ENCODE measurements at regions not wholly inside any gene's neighbourhood (a gene's known extent, or its start where the extent isn't known, plus 50 kb on each side); places are given as distances from the start of the nearest gene placed in this dataset.

DNA sequence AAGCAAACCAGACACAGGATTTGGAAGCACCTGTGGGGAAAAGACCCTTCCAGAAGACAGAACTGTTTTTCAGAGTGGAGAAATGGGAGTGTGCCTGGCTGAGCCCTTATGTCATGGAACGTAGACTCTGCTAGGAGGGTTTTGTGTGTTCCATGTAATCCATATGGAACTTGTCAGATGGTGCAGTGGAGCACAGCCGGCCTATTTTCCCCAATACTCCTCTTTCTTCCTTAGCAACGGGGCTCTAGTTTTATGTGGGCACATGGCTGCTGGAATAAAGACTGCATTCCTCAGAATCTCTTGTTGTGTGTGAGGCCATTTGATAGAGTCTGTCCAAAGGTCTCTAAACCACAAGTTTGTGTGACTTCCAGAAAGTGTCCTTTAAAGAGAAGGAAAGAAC is 284.0 kb downstream of the DRD1 start:
- Mint-ChIP-seq H3K36me3 (no peaks in the 10 kb centered on the region), H3K9me3 (no peaks in the 10 kb centered on the region), H3K27me3 (no peaks in the 10 kb centered on the region), H3K4me1 (no peaks in the 10 kb centered on the region), H3K27ac (no peak overlapping the region), H3K4me3 (no peak overlapping the region)
- no peak for ATAC-seq

DNA sequence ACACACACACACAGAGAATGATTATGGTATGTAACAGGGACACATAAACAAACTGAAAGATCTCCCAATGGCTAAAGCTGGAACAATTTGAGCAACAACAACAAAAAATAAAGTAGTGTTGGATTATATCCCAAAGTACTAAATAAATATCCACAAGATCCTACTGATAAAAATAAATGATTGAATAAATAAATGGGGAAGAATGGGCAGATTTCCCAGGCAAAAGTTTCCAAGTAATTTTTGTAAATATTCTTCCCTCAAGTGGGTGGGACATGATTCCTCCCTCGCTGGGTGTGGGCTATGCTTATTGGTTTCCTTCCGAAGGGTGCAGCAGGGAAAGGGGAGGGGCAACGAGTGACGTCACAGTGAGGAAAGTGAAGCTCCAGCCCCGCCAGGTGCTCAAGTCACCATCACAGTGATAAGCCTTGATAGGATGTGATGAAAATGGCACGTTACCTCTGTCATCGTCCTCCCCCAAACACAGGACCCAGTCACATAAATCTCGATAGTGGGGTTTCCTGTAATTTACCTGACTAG is 295.3 kb downstream of the DRD1 start:
- Mint-ChIP-seq H3K4me1 (no peaks in the 10 kb centered on the region), H3K9me3 (peaks cover 20% of the 10 kb centered on the region), H3K4me3 (no peak overlapping the region), H3K36me3 (no peaks in the 10 kb centered on the region), H3K27ac (no peak overlapping the region), H3K27me3 (no peaks in the 10 kb centered on the region)
- no peak for ATAC-seq

DNA sequence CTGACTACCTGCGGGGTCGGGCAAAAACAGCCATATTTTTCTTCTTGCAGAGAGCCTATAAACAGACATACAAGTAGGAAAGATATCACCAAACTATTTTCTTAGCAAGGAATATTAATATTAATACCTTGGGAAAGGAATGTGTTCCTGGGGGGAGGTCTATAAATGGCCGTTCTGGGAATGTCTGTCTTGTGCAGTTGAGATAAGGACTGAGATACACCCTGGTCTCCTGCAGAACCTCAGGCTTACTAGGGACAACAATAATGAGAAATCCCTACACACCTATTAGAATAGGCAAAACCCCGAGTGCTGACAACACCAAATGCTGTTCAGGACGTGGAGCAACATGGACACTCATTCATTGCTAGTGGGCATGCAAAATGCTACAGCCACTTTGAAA is 297.2 kb downstream of the DRD1 start:
- Mint-ChIP-seq H3K27ac (no peak overlapping the region), H3K27me3 (no peaks in the 10 kb centered on the region)
- no peak for ATAC-seq

DNA sequence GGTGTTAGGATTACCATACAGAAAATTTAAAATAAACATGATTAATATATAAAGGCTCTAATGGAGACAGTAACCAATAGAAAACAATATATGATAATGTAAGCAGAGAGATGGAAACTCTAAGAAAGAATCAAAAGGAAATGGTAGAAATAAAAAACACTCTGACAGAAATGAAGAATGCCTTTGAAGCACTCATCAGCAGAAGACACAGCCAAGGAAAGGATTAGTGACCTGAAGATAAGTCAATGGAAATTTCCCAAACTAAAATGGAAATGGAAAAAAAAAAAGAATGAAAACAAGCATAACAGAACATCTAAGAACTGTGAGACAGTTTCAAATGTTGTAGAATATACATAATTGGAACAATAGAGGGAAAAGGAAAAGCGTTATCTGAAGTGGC is 302.6 kb downstream of the DRD1 start:
- no peak overlapping the region for H3K4me3 Mint-ChIP-seq
- no peak for ATAC-seq
- peaks cover 17% of the 10 kb centered on the region for H3K9me3 Mint-ChIP-seq
- H3K4me1 Mint-ChIP-seq, result no peaks in the 10 kb centered on the region
- no peaks in the 10 kb centered on the region for H3K27me3 Mint-ChIP-seq
- H3K36me3 Mint-ChIP-seq, result no peaks in the 10 kb centered on the region
- no peak overlapping the region for H3K27ac Mint-ChIP-seq

More for the DNA sequence above, 297.2 kb downstream of the DRD1 start:
- Mint-ChIP-seq H3K9me3 (peaks cover 14% of the 10 kb centered on the region), H3K36me3 (no peaks in the 10 kb centered on the region), H3K4me3 (no peak overlapping the region), H3K4me1 (no peaks in the 10 kb centered on the region)

DNA sequence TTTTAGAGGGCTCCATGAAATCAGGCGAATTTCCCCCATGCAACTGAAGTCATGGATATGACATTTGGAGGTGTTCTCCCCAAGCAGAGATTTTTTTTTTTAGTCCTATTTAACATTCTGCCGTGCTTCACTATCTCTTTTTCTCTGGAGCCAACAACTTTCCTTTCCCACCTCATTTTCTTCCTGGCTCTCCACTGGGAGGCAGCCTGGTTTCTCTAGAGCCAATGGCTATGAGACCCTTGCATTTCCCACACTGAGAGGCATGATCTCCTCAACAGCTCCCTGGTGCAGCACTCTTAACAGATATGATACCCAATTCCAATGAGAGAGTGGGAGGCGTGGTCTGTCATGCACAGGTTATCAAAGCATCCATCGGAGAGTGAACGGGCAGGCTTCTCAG is 310.8 kb downstream of the DRD1 start:
- Mint-ChIP-seq H3K36me3 (no peaks in the 10 kb centered on the region), H3K9me3 (peaks cover 7% of the 10 kb centered on the region), H3K4me1 (no peaks in the 10 kb centered on the region), H3K4me3 (no peak overlapping the region), H3K27me3 (no peaks in the 10 kb centered on the region), H3K27ac (no peak overlapping the region)
- ATAC-seq, result no peak

DNA sequence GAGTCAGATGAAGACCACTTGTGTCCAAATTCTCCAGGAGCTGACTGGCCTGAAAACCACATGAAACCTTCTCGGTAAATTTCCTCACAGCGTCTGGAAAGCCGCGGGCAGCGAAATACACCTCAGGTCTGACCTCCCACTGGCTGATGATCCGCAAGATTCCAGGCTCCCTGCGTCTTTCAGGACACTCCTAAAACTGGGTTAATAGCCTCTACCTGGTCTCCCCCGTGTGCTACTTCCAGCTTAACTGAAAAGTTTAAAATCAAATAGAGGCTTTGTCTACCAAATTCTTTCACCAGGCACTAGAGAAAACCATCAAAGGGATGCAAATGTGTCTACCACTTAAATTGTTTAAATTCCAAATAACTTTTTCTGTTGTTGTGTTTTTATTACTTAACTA is 312.6 kb downstream of the DRD1 start:
- Mint-ChIP-seq H3K4me3 (no peak overlapping the region), H3K27me3 (no peaks in the 10 kb centered on the region), H3K27ac (no peak overlapping the region), H3K4me1 (no peaks in the 10 kb centered on the region), H3K9me3 (peaks cover 7% of the 10 kb centered on the region), H3K36me3 (no peaks in the 10 kb centered on the region)
- ATAC-seq, result no peak

DNA sequence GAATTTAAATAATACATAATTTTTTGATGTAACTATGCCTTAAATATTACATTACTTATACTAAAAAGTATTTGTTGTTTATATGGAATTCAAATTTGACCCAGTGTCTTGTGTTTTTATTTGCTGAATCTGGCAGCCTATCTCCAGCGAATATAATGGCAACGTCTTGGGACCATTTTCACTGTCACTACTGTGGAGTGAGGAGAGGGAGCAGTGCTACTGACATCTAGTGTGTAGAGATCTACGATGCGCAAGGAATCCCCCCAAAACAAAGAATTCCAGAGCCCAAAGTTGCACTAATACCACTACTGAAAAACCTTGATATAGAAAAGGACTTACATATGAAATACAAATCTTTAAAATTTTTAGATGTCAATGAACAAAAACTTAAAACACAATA is 314.4 kb downstream of the DRD1 start:
- ATAC-seq, result no peak
- Mint-ChIP-seq H3K27ac (no peak overlapping the region), H3K9me3 (peaks cover 4% of the 10 kb centered on the region), H3K36me3 (no peaks in the 10 kb centered on the region), H3K27me3 (no peaks in the 10 kb centered on the region), H3K4me1 (no peaks in the 10 kb centered on the region), H3K4me3 (no peak overlapping the region)

DNA sequence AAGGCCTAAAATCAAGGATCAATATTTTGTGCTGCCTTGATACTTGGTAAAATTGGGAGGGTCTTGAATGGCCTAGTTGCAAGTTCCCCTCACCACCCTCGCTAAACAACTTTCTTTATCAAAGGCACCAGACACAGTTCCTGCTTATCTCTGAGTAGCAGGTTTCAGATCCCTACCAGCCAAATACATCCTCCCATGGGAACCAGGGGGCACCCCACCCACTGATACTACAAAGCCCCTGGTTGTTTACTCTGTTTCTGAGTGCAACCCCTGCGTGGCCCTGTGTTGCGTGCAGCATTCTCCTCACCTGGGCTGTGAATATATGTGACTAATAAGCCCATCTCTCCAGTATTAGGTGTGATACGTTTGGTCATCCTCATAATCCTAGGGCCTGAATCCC is 314.9 kb downstream of the DRD1 start:
- H3K4me3 Mint-ChIP-seq, result no peak overlapping the region
- H3K27me3 Mint-ChIP-seq, result no peaks in the 10 kb centered on the region
- H3K27ac Mint-ChIP-seq, result no peak overlapping the region
- no peak for ATAC-seq
- no peaks in the 10 kb centered on the region for H3K36me3 Mint-ChIP-seq
- peaks cover 4% of the 10 kb centered on the region for H3K9me3 Mint-ChIP-seq
- no peaks in the 10 kb centered on the region for H3K4me1 Mint-ChIP-seq

DNA sequence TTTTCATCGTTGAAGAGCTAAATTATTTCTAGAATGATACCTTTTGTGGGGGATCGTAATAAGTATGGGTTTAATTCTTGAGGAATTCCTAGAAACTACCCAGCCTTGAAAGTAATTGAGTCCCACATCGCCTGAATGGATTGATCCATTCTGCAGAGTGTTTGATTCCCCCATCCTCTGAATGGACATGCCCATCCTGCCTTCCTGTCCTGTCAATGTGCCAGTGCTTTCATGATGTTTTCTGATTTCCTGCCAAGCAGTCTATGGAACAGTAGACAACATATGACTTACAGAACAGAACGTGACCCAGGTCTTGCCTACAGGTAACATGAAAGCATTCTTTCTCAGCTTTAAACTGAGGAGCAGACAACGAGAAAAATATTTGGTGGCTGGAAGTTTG is 319.2 kb downstream of the DRD1 start:
- Mint-ChIP-seq H3K36me3 (no peaks in the 10 kb centered on the region), H3K9me3 (peaks cover 3% of the 10 kb centered on the region), H3K4me1 (no peaks in the 10 kb centered on the region), H3K4me3 (no peak overlapping the region), H3K27me3 (no peaks in the 10 kb centered on the region), H3K27ac (no peak overlapping the region)
- ATAC-seq, result no peak

DNA sequence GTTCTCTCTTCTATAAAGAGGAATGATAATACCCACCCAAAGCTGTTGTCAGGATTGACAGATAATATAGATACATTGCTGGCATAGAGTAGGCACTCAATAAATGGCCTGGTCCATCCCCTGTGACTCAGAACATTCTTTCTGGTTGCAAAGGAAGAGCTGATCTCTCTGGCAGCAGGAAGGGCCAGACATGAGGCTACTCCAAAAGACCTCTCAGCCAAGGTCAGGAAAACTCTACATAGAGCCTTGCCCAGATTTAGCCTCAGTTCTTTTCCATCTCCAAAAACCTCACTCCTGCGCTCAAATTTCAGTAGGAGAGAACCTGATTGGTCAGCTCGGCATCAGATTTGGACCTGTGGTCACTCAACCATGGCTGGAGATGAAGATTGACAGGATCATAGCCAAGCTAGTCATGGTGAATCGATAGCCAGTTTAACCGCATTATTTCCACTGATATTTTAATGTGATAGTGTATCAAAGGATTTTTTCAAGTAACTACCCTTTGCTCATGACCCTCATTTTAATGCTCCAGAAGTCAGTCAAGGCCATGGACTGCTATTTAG is 319.6 kb downstream of the DRD1 start:
- ATAC-seq, result no peak
- no peak overlapping the region for H3K4me3 Mint-ChIP-seq
- no peaks in the 10 kb centered on the region for H3K36me3 Mint-ChIP-seq
- H3K27me3 Mint-ChIP-seq, result no peaks in the 10 kb centered on the region
- no peak overlapping the region for H3K27ac Mint-ChIP-seq
- no peaks in the 10 kb centered on the region for H3K4me1 Mint-ChIP-seq
- peaks cover 3% of the 10 kb centered on the region for H3K9me3 Mint-ChIP-seq

DNA sequence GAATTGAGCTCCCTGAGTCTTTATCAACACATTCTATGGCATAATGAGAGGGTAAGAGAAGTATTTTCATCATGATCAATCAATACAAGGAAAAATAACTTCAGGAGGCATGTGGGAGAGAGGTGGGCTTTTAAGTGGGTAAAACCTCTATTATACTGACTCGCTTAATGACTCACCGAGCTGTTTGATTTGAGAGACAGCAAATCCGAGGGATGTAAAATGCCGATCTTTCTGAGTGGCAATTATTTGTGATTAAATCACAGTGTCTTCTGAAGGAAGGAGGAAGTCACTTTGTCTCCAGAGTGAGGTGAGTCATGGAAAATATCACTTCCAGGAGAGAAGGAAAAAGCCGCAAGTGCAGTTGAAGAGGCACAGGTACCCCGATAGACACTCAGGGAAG is 320.4 kb downstream of the DRD1 start:
- peaks cover 3% of the 10 kb centered on the region for H3K9me3 Mint-ChIP-seq
- H3K36me3 Mint-ChIP-seq, result no peaks in the 10 kb centered on the region
- ATAC-seq, result no peak
- H3K4me3 Mint-ChIP-seq, result no peak overlapping the region
- no peaks in the 10 kb centered on the region for H3K4me1 Mint-ChIP-seq
- no peak overlapping the region for H3K27ac Mint-ChIP-seq
- no peaks in the 10 kb centered on the region for H3K27me3 Mint-ChIP-seq

DNA sequence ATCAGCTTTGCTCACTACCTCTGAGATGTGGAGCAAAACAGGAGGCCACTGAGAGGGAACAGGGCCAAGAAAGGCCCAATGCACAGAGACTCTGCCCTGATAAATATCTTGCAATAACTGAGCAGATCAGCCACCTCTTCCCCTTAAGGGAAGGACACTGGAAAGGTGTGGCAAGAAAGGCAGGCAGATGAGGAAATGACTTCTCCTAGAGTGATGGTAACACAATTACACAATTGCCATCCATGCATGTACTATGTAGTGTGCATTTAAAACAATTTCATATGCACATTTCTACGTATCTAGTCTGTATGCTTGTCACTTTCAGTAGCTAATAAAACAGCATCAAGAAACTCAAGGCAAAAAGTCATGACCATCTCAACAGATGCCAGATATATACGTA is 322.5 kb downstream of the DRD1 start:
- no peak overlapping the region for H3K4me3 Mint-ChIP-seq
- no peaks in the 10 kb centered on the region for H3K36me3 Mint-ChIP-seq
- H3K27ac Mint-ChIP-seq, result no peak overlapping the region
- ATAC-seq, result no peak
- no peaks in the 10 kb centered on the region for H3K27me3 Mint-ChIP-seq
- no peaks in the 10 kb centered on the region for H3K4me1 Mint-ChIP-seq
- peaks cover 3% of the 10 kb centered on the region for H3K9me3 Mint-ChIP-seq

DNA sequence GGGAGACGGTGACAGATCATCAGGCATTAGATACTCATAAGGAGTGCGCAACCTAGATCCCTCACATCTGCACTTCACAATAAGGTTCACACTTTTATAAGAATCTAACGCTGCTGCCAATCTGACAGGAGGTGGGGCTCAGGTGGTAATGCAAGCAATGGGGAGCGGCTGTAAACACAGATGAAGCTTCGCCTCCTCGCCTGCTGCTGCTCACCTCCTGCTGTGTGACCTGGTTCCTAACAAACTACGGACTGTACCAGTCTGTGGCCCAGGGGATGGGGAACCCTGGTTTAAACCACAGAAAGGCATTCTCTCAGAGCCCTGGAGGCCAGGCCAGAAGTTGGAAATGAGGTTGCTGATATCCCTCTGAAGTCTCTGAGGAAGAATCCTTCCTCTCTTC is 323.6 kb downstream of the DRD1 start:
- Mint-ChIP-seq H3K4me3 (no peak overlapping the region), H3K4me1 (no peaks in the 10 kb centered on the region), H3K27me3 (no peaks in the 10 kb centered on the region), H3K27ac (no peak overlapping the region), H3K9me3 (peaks cover 3% of the 10 kb centered on the region), H3K36me3 (no peaks in the 10 kb centered on the region)
- no peak for ATAC-seq

DNA sequence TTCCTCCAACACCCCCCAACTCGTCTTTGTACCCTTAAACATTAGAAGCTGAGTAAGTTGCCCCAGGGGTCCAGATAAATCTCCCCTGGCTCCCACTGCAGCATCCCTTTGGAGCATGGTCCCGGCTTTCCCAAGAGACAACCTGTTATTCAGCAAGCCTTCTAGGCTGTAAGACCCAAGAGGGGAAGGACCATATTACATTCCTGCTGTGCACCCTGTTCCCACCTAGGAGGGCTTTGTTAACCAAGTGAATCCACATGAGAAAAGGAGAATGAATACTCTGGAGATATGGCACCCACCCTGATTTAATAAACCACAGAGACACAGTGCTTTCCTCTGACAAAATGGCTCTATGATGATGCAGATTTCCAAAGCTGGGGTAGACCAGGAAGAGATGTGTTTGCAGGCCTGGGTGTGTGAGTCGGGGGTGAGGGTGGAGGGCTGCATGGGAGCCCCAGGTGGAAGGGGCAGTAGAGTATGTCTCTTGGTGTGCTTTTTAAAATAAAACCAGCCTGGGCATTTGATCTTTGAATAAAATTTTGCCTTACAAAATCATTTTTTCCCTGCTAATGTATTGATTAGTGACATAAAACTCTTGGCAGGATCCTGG is 325.2 kb downstream of the DRD1 start:
- no peak overlapping the region for H3K27ac Mint-ChIP-seq
- no peak for ATAC-seq
- H3K9me3 Mint-ChIP-seq, result peaks cover 3% of the 10 kb centered on the region
- H3K36me3 Mint-ChIP-seq, result no peaks in the 10 kb centered on the region
- no peak overlapping the region for H3K4me3 Mint-ChIP-seq
- no peaks in the 10 kb centered on the region for H3K4me1 Mint-ChIP-seq
- no peaks in the 10 kb centered on the region for H3K27me3 Mint-ChIP-seq

DNA sequence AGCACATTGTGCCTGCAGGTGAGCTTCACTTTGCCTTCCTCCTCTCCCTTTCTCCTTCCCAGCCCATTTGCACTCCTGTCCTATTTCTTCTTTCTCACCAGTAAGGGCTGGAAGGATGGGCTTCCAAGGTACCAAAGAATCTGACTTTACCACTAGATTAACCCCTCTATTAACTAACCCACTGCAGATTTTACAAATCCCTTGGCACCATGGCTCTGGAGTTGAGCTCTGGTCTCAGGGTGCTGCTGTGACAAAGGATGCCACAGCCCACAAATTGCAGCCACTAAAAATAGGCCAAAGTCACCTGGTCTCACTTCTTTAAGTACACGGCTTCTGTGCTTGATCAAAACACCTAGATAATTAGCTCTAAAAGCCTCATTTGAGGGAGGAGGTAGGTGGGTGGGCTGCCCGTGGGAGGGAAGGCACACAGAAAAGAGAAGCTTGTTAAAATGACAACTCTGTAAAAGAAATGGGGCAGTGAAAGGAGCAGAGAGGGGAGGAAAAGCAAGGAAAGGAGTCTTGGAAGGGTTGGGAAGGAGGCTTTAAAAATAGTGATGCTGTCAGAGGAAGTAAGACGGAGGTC is 327.4 kb downstream of the DRD1 start:
- Mint-ChIP-seq H3K9me3 (peaks cover 3% of the 10 kb centered on the region), H3K36me3 (no peaks in the 10 kb centered on the region), H3K4me3 (no peak overlapping the region), H3K27ac (no peak overlapping the region), H3K4me1 (no peaks in the 10 kb centered on the region), H3K27me3 (no peaks in the 10 kb centered on the region)
- no peak for ATAC-seq

DNA sequence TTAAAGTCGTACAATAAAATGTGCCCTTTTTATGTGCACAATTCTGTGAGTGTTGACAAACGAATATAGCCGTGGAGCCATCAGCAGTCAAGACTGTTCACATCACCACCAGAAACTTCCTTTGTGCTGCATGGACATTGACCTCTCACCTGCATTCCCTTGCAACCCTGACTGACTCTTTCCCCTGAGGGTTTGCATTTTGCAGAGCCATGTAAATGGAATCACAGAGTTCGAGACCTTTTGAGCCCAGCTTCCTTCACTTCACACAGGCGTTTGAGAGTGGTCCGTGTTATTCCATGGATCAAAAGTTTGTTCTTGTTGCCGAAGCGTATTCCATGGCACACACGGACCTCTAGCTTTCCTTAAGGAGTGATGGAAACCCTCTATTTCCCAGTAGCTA is 328.2 kb downstream of the DRD1 start:
- H3K27me3 Mint-ChIP-seq, result no peaks in the 10 kb centered on the region
- no peaks in the 10 kb centered on the region for H3K36me3 Mint-ChIP-seq
- H3K4me1 Mint-ChIP-seq, result no peaks in the 10 kb centered on the region
- H3K9me3 Mint-ChIP-seq, result no peaks in the 10 kb centered on the region
- no peak for ATAC-seq
- no peak overlapping the region for H3K27ac Mint-ChIP-seq
- H3K4me3 Mint-ChIP-seq, result no peak overlapping the region
